Astrocyte (in vitro differentiated cells and primary cell): ENCODE measurements at regions not wholly inside any gene's neighbourhood (a gene's known extent, or its start where the extent isn't known, plus 50 kb on each side); places are given as distances from the start of the nearest gene placed in this dataset.

ENCODE experiments used
- EZH2 ChIP-seq: IDR thresholded peaks from 2 replicates; pipeline ENCODE4 v1.6.1; 2012; ENCODE audit warnings: mild to moderate bottlenecking, low read length, inconsistent platforms; ENCODE audit not compliant: insufficient read depth
- TF ChIP-seq, protein P1 (sequence below): IDR thresholded peaks from 2 replicates; pipeline ENCODE4 v1.5.1; 2011; ENCODE audit warnings: low read depth, mild to moderate bottlenecking, inconsistent platforms, low read length, moderate library complexity; ENCODE audit not compliant: insufficient read depth

DNA sequence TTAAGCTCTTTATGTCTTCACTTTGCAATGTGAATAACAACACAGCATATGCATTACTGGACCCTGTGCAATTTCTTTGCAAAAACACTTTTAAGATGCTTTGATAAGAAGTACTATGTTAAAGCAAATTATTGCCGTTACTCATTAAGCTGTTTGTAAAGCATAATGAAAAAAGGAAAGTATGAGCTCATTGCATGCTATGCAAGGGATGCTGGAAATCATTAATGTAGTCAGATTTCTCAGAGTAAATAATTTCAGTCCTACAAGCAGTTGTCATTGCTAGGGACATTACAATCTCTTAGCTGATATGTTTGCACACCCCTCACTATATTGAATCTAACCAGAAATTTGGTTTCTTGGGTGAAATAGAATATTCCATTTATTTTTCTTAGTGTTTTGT, 982.5 kb upstream of the ADGRL2 start:
- TF ChIP-seq, protein P1, sequence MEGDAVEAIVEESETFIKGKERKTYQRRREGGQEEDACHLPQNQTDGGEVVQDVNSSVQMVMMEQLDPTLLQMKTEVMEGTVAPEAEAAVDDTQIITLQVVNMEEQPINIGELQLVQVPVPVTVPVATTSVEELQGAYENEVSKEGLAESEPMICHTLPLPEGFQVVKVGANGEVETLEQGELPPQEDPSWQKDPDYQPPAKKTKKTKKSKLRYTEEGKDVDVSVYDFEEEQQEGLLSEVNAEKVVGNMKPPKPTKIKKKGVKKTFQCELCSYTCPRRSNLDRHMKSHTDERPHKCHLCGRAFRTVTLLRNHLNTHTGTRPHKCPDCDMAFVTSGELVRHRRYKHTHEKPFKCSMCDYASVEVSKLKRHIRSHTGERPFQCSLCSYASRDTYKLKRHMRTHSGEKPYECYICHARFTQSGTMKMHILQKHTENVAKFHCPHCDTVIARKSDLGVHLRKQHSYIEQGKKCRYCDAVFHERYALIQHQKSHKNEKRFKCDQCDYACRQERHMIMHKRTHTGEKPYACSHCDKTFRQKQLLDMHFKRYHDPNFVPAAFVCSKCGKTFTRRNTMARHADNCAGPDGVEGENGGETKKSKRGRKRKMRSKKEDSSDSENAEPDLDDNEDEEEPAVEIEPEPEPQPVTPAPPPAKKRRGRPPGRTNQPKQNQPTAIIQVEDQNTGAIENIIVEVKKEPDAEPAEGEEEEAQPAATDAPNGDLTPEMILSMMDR: no peak
- no peak for TF ChIP-seq EZH2
